T-helper 2 cell treated with Interferon-gamma antibody and Interleukin-4, amounts not matched to agents 5 μg/mL and 100 μg/mL, for 36 hours (primary cell): ENCODE measurements at regions not wholly inside any gene's neighbourhood (a gene's known extent, or its start where the extent isn't known, plus 50 kb on each side); places are given as distances from the start of the nearest gene placed in this dataset.
"Not testable (repeated sequence)": the region's sequence is repeated elsewhere in the genome, so short reads cannot be mapped to it uniquely, and the experiment has no call there.

ENCODE experiments used
- DNase-seq: peaks from one replicate; pipeline ENCODE4 v3.0.0; 2021; ENCODE audit warnings: low spot score
- H3K27ac Mint-ChIP-seq: one replicate; pipeline ENCODE4 v1.8.0; 2021; ENCODE audit warnings: mild to moderate bottlenecking, mixed read lengths
- H3K27me3 Mint-ChIP-seq: one replicate; pipeline ENCODE4 v1.8.0; 2021; ENCODE audit warnings: low read depth, mixed read lengths
- H3K36me3 Mint-ChIP-seq: one replicate; pipeline ENCODE4 v1.8.0; 2021; ENCODE audit warnings: low read depth, mixed read lengths
- H3K4me1 Mint-ChIP-seq: one replicate; pipeline ENCODE4 v1.8.0; 2021; ENCODE audit warnings: low read depth, mixed read lengths
- H3K4me3 Mint-ChIP-seq: one replicate; pipeline ENCODE4 v1.8.0; 2022; ENCODE audit warnings: mild to moderate bottlenecking, moderate library complexity, mixed read lengths
- H3K9me3 Mint-ChIP-seq: one replicate; pipeline ENCODE4 v1.8.0; 2021; ENCODE audit warnings: mixed read lengths

GRCh38 chr12:38501991-38502390, 185.4 kb downstream of the ALG10B start:
- peaks cover 37% of the 10 kb centered on the region for H3K9me3 Mint-ChIP-seq
- no peak for DNase-seq
- H3K4me3 Mint-ChIP-seq: no peak overlapping the region
- no peaks in the 10 kb centered on the region for H3K27me3 Mint-ChIP-seq
- no peaks in the 10 kb centered on the region for H3K4me1 Mint-ChIP-seq
- H3K36me3 Mint-ChIP-seq: no peaks in the 10 kb centered on the region
- H3K27ac Mint-ChIP-seq: no peak overlapping the region

GRCh38 chr12:38502415-38502814, 185.8 kb downstream of the ALG10B start:
- no peak overlapping the region for H3K4me3 Mint-ChIP-seq
- DNase-seq: no peak
- H3K27ac Mint-ChIP-seq: no peak overlapping the region
- H3K27me3 Mint-ChIP-seq: no peaks in the 10 kb centered on the region
- H3K36me3 Mint-ChIP-seq: no peaks in the 10 kb centered on the region
- H3K9me3 Mint-ChIP-seq: peaks cover 35% of the 10 kb centered on the region
- no peaks in the 10 kb centered on the region for H3K4me1 Mint-ChIP-seq

GRCh38 chr12:38507839-38508238, 191.3 kb downstream of the ALG10B start:
- no peak for DNase-seq
- H3K9me3 Mint-ChIP-seq: peaks cover 44% of the 10 kb centered on the region
- H3K4me3 Mint-ChIP-seq: no peak overlapping the region
- no peaks in the 10 kb centered on the region for H3K36me3 Mint-ChIP-seq
- no peaks in the 10 kb centered on the region for H3K27me3 Mint-ChIP-seq
- no peaks in the 10 kb centered on the region for H3K4me1 Mint-ChIP-seq
- no peak overlapping the region for H3K27ac Mint-ChIP-seq

- no peak overlapping the region for H3K4me3 Mint-ChIP-seq
- H3K4me1 Mint-ChIP-seq: no peaks in the 10 kb centered on the region
- peaks cover 46% of the 10 kb centered on the region for H3K9me3 Mint-ChIP-seq
Observed at GRCh38 chr12:38508246-38508645, 191.7 kb downstream of the ALG10B start.

DNA sequence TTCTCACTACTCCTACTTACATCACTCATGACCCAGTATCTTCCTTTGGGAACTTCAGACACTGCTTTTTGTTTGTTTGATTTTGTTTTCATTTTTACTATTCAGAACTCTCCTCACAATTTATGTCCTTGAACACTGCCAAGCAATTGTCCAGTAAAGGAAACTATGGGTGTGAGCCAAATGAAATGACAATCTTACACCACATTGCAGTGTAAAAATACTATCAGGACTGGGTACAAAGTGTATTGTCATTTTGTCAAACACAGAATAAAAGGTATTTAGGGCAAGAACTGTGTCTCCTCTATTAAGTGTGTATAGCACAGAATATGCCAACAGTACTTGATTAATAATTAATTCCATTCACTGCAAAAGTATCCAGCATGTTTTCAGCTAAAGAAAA, 199.3 kb downstream of the ALG10B start:
- Mint-ChIP-seq H3K4me1 (no peaks in the 10 kb centered on the region), H3K36me3 (no peaks in the 10 kb centered on the region), H3K4me3 (no peak overlapping the region), H3K27ac (no peak overlapping the region), H3K27me3 (no peaks in the 10 kb centered on the region), H3K9me3 (peaks cover 35% of the 10 kb centered on the region)
- DNase-seq: no peak

More at GRCh38 chr12:38508246-38508645, 191.7 kb downstream of the ALG10B start:
- DNase-seq: no peak
- Mint-ChIP-seq H3K27me3 (no peaks in the 10 kb centered on the region), H3K27ac (no peak overlapping the region), H3K36me3 (no peaks in the 10 kb centered on the region)

DNA sequence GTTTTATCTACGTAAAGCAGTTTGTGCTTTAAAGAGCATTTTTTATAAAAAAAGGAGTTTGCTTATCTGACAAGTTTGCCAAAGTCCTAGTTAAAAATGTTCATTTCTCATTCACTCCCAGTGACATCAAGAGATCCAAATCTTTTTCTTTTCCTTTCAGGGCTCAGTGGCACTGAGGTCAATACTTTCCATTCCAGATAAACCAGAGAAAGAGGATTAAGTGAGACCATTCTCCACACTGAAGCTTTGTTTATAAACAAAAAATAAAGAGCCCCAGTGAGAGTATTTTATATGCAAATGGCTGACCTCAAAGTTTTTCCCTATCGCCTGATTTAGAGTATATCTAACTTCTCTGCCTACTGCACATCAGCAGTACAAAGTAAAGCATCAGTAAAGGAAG, 199.8 kb downstream of the ALG10B start:
- Mint-ChIP-seq H3K36me3 (no peaks in the 10 kb centered on the region), H3K4me1 (no peaks in the 10 kb centered on the region), H3K27me3 (no peaks in the 10 kb centered on the region), H3K27ac (no peak overlapping the region), H3K9me3 (peaks cover 30% of the 10 kb centered on the region), H3K4me3 (no peak overlapping the region)
- DNase-seq: no peak

GRCh38 chr12:38523920-38524319, 207.3 kb downstream of the ALG10B start:
- Mint-ChIP-seq H3K9me3 (peaks cover 17% of the 10 kb centered on the region), H3K27ac (no peak overlapping the region), H3K27me3 (no peaks in the 10 kb centered on the region), H3K4me3 (no peak overlapping the region), H3K36me3 (no peaks in the 10 kb centered on the region), H3K4me1 (no peaks in the 10 kb centered on the region)
- DNase-seq: no peak

DNA sequence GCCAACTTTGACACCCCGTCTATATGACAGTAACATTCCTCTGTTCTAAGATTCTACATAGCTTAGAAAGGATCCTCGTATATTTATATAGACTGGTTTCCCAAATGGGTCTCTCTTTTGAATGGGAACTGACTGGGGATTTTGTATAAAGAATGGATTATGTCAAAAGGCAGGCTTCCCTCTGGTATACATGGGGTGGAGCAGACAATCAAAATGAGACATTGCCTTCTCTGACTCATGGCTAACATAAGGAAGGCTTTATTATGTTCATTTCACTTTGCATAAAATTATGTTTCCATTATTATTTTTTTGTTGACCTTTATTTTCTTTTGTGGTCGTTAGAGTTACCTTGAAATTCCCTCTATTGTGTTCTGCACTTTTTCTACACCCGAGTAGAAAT, 211.1 kb downstream of the ALG10B start:
- Mint-ChIP-seq H3K27me3 (no peaks in the 10 kb centered on the region), H3K4me3 (no peak overlapping the region), H3K4me1 (no peaks in the 10 kb centered on the region), H3K9me3 (peaks cover 16% of the 10 kb centered on the region), H3K36me3 (no peaks in the 10 kb centered on the region), H3K27ac (no peak overlapping the region)
- no peak for DNase-seq

DNA sequence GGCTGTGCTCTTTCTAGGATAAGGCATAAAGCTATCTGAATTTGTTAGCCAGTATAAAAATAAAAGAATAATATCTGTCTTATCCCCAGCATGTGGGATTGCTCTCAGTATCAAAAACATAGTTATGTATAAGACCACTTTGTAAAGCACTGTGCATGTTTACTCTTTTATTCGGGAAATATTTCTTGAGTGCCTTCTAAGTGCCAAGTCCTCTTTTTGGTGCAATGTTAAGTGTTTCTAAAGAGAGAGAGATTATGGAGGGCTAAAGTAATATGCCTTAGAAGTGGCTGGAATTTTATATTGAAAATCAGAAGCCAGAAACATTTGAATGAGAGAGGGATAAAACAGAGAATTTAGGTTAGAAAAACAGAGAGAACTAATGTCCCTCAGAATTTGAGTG, 212.0 kb downstream of the ALG10B start:
- Mint-ChIP-seq H3K9me3 (peaks cover 18% of the 10 kb centered on the region), H3K27me3 (no peaks in the 10 kb centered on the region), H3K36me3 (no peaks in the 10 kb centered on the region), H3K4me3 (no peak overlapping the region), H3K4me1 (no peaks in the 10 kb centered on the region), H3K27ac (no peak overlapping the region)
- DNase-seq: no peak

DNA sequence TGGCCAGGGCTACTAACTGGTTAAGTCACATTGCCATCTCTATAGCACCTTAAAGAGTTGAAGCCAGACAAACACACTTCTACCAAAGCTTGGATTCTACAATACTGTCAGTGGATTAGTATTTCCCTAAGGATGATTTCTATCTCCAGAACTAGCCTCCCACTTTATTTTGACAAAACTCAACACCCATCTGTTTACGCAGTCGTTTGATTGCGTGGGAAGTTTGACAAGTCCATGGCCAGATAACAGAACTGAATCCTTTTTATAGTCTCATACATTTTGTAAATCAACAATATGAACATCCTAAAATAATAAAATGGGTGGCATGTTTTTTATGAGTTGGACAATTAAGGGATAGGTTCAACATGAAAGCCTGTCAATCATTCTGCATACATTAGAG, 212.7 kb downstream of the ALG10B start:
- H3K4me1 Mint-ChIP-seq, DNase-seq, H3K27me3 Mint-ChIP-seq, H3K4me3 Mint-ChIP-seq, H3K27ac Mint-ChIP-seq, H3K36me3 Mint-ChIP-seq: not testable (repeated sequence)
- peaks cover 25% of the 10 kb centered on the region for H3K9me3 Mint-ChIP-seq

DNA sequence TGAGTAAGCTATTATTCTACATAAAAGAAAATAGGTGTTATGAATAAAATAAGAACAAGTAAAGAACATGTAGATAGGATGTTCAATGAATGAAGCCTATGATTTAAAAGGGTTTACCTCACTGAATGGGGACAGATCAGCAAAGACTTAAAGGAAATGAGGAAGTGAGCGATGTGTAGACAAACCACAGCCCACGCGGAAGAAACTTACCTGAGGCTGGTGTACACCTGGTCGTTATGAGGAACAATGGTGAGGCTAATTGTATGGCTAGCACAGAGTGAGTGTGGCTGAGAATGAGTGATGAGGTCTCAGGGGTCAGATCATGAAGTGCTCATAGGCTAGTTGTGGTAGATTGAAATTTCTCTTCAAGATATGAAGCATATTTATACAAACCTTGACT, 221.7 kb downstream of the ALG10B start:
- Mint-ChIP-seq H3K4me3 (no peak overlapping the region), H3K27ac (no peak overlapping the region)

GRCh38 chr12:38540156-38540555, 223.6 kb downstream of the ALG10B start:
- no peak for DNase-seq
- H3K4me3 Mint-ChIP-seq: no peak overlapping the region
- H3K27me3 Mint-ChIP-seq: no peaks in the 10 kb centered on the region
- H3K9me3 Mint-ChIP-seq: peaks cover 25% of the 10 kb centered on the region
- no peaks in the 10 kb centered on the region for H3K36me3 Mint-ChIP-seq
- H3K4me1 Mint-ChIP-seq: no peaks in the 10 kb centered on the region
- no peak overlapping the region for H3K27ac Mint-ChIP-seq

More for the DNA sequence above, 221.7 kb downstream of the ALG10B start:
- peaks cover 35% of the 10 kb centered on the region for H3K9me3 Mint-ChIP-seq
- H3K4me1 Mint-ChIP-seq: no peaks in the 10 kb centered on the region
- no peak for DNase-seq
- no peaks in the 10 kb centered on the region for H3K36me3 Mint-ChIP-seq
- H3K27me3 Mint-ChIP-seq: no peaks in the 10 kb centered on the region

DNA sequence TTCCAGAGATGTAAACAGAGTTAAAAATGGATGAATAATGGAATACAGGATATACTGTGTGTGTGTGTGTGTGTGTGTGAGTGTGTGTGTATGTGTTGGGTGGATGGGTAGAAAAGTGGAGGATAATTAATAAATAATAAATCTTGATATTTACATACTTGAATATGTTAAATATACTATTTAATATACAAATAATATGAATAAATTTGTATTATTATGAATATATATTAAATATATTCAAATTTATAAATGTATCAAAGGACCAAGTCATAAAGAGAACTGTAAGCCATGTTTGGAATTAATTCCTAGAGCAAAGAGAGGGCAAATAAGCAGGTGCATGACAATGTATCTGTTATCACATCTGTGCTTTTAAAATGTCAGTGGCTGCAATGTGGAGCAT, 225.3 kb downstream of the ALG10B start:
- Mint-ChIP-seq H3K9me3 (peaks cover 25% of the 10 kb centered on the region), H3K27ac (no peak overlapping the region), H3K4me1 (no peaks in the 10 kb centered on the region), H3K27me3 (no peaks in the 10 kb centered on the region), H3K36me3 (no peaks in the 10 kb centered on the region), H3K4me3 (no peak overlapping the region)
- DNase-seq: no peak

DNA sequence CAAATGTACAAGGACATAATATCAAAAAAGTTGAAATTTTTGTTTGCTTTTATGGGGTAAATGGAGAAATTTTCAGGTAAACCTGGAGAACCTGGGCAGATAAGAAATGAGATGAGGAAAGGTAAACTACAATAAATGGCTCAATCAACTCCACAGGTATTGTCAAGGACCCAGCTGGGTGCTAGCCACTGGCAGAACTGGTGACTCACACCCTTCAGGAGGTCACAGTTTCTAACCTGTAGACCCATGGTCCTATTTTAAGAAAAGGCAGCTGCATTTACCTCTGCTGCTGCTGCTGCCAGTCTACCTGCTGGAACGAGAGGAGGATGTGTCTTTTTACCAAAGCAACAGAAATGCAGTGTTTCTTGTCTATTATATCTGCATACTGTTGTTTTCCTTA, 226.6 kb downstream of the ALG10B start:
- Mint-ChIP-seq H3K36me3 (no peaks in the 10 kb centered on the region), H3K27me3 (no peaks in the 10 kb centered on the region), H3K9me3 (peaks cover 33% of the 10 kb centered on the region), H3K4me1 (no peaks in the 10 kb centered on the region), H3K27ac (no peak overlapping the region), H3K4me3 (no peak overlapping the region)
- DNase-seq: no peak

- no peak for DNase-seq
- H3K4me1 Mint-ChIP-seq: no peaks in the 10 kb centered on the region
- H3K27ac Mint-ChIP-seq: no peak overlapping the region
- no peaks in the 10 kb centered on the region for H3K36me3 Mint-ChIP-seq
- H3K27me3 Mint-ChIP-seq: no peaks in the 10 kb centered on the region
- no peak overlapping the region for H3K4me3 Mint-ChIP-seq
- peaks cover 37% of the 10 kb centered on the region for H3K9me3 Mint-ChIP-seq
Observed at GRCh38 chr12:38544330-38545066, 227.9 kb downstream of the ALG10B start.
